ENCODE measurements at regions not wholly inside any gene's neighbourhood (a gene's known extent, or its start where the extent isn't known, plus 50 kb on each side); places are given as distances from the start of the nearest gene placed in this dataset.

DNA sequence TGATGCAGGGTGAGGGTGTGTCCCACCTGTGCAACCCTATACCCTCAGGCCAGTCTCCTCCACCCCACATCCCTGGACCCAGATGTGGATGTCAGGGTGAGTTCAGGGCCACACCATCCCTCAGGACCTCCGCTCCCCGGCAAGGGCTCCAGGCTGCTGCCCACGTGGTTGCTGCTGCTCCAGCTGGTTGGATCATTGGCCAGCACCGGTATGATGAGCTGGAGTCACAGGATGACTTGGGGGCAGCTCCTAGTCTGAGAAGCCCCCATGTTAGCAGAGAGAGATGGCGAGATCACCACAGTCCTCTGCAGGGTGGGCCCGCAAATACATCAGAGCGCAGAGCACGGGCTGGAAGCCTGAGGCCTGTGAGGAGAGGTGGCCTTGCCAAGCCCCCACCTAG lies 103.3 kb upstream of the GDF10 start:
- no peak for TF ChIP-seq CTCF (IDR thresholded peaks at IDR 0.05)
- TF ChIP-seq POLR2A (IDR thresholded peaks at IDR 0.05) = no peak
- no peak for TF ChIP-seq POLR2AphosphoS5 (IDR thresholded peaks at IDR 0.05)

Measured in prostate gland (tissue), 2 donors.